Caco-2 (cell line): ENCODE measurements at regions not wholly inside any gene's neighbourhood (a gene's known extent, or its start where the extent isn't known, plus 50 kb on each side); places are given as distances from the start of the nearest gene placed in this dataset.
A peak's percentile ranks its signal among the peaks of the same experiment; 100 is the strongest.

Experiments used
- BruUV-seq: library from RNA; stranded (reverse); fragments of 400-500 nt; replicated peaks from 2 replicates; lab custom pipeline; 2021; lab: Mats Ljungman, UMichigan
- CTCF ChIA-PET: fragments of 300-600 bp; sonication (Branson Sonifier 250); formaldehyde crosslinking; loops from one replicate; lab custom pipeline; 2022; ENCODE audit warnings: antibody characterized with exemption; lab: Charles Lee
- POLR2A ChIA-PET: fragments of 300-600 bp; sonication (Branson Sonifier 250); formaldehyde crosslinking; loops from one replicate; lab custom pipeline; 2022; ENCODE audit warnings: antibody characterized with exemption; lab: Charles Lee
- DNase-seq, 2 experiments: peaks; one replicate each; pipeline versions ENCODE4 v3.0.0 to v3.0.0-alpha.2; 2020 to 2022
- H3K27me3 ChIP-seq: replicated peaks from 2 replicates; pipeline ENCODE4 v1.6.0; 2011; ENCODE audit warnings: low read length; ENCODE audit not compliant: control insufficient read depth, insufficient read depth
- H3K36me3 ChIP-seq: 2 replicates; pipeline ENCODE4 v1.5.1; 2011; ENCODE audit warnings: low read length; ENCODE audit not compliant: control insufficient read depth, insufficient read depth
- H3K4me1 ChIP-seq: fragments of 250-450 bp; sonication (Bioruptor Pico); 2 replicates; pipeline ENCODE4 v1.5.1; 2020; ENCODE audit warnings: mild to moderate bottlenecking
- H3K4me3 ChIP-seq: 2 replicates; pipeline ENCODE4 v1.5.1; 2011; ENCODE audit warnings: low read depth, mild to moderate bottlenecking, control low read depth, low read length
- H3K9me3 ChIP-seq: fragments of 250-450 bp; sonication (Bioruptor Pico); 2 replicates; pipeline ENCODE4 v1.5.1; 2020; ENCODE audit warnings: mild to moderate bottlenecking, moderate library complexity
- H3K27ac Mint-ChIP-seq: one replicate; pipeline ENCODE4 v1.8.0; 2022; ENCODE audit warnings: mixed read lengths; ENCODE audit not compliant: unreplicated experiment
- H3K27me3 Mint-ChIP-seq: one replicate; pipeline ENCODE4 v1.8.0; 2022; ENCODE audit warnings: mixed read lengths; ENCODE audit not compliant: insufficient read depth, unreplicated experiment
- H3K36me3 Mint-ChIP-seq: one replicate; pipeline ENCODE4 v1.8.0; 2022; ENCODE audit warnings: mild to moderate bottlenecking, mixed read lengths; ENCODE audit not compliant: insufficient read depth, unreplicated experiment
- H3K4me1 Mint-ChIP-seq: one replicate; pipeline ENCODE4 v1.8.0; 2022; ENCODE audit warnings: low read depth, mixed read lengths; ENCODE audit not compliant: unreplicated experiment
- H3K4me3 Mint-ChIP-seq: one replicate; pipeline ENCODE4 v1.8.0; 2022; ENCODE audit warnings: mild to moderate bottlenecking, moderate library complexity, mixed read lengths; ENCODE audit not compliant: unreplicated experiment
- H3K9me3 Mint-ChIP-seq: one replicate; pipeline ENCODE4 v1.8.0; 2022; ENCODE audit warnings: mixed read lengths; ENCODE audit not compliant: unreplicated experiment
- CTCF ChIP-seq, 2 experiments: fragments of 200-600 bp in 1 of 2; IDR thresholded peaks; 1 replicate in 1 of 2; 2 replicates in 1 of 2; pipeline versions ENCODE4 v1.5.1 to v1.8.0; 2011 to 2022; ENCODE audit warnings: antibody characterized with exemption in 1 of 2, control low read depth in 1 of 2, inconsistent platforms in 1 of 2, low read depth in 1 of 2, low read length in 1 of 2, mild to moderate bottlenecking in 1 of 2, moderate library complexity in 1 of 2; ENCODE audit not compliant: insufficient read depth in 1 of 2, severe bottlenecking in 1 of 2, unreplicated experiment in 1 of 2
- intact Hi-C: fragments of 100-400 bp; cut with micrococcal nuclease; formaldehyde crosslinking; loops from one replicate; pipeline ENCODE4 v1.10.0; 2022; ENCODE audit not compliant: unreplicated experiment

- no peaks in the 10 kb centered on the region for H3K36me3 ChIP-seq
Measured at GRCh38 chr5:30413540-30413939, 779.9 kb upstream of the CDH6 start.

GRCh38 chr5:30405821-30406220 is 787.7 kb upstream of the CDH6 start:
- BruUV-seq = no TSS peak
- Histone ChIP-seq H3K36me3 (no peaks in the 10 kb centered on the region), H3K9me3 (no peaks in the 10 kb centered on the region), H3K27me3 (no peaks in the 10 kb centered on the region), H3K4me1 (no peaks in the 10 kb centered on the region), H3K4me3 (no peak overlapping the region)
- Mint-ChIP-seq H3K36me3 (no peaks in the 10 kb centered on the region), H3K27ac (no peak overlapping the region), H3K9me3 (no peaks in the 10 kb centered on the region), H3K4me3 (no peak overlapping the region), H3K27me3 (no peaks in the 10 kb centered on the region), H3K4me1 (no peaks in the 10 kb centered on the region)
- ChIA-PET CTCF (interaction anchor here (0.6 kb wide), 1 partner anchor 366 kb away, joined by 4 read pairs; no protein-coding TSS in a partner anchor), POLR2A (no interaction called here)
- no peak for TF ChIP-seq CTCF (IDR thresholded peaks at IDR 0.05; ENCODE audit: insufficient read depth in 1 of 2, low read depth in 1 of 2, low read length in 1 of 2, severe bottlenecking in 1 of 2, unreplicated experiment in 1 of 2)
- no peak for DNase-seq
- intact Hi-C loops = no loop called here

More at GRCh38 chr5:30413540-30413939, 779.9 kb upstream of the CDH6 start:
- Mint-ChIP-seq H3K36me3 (no peaks in the 10 kb centered on the region), H3K27ac (no peak overlapping the region), H3K27me3 (peaks cover 6% of the 10 kb centered on the region), H3K4me1 (no peaks in the 10 kb centered on the region), H3K9me3 (no peaks in the 10 kb centered on the region), H3K4me3 (no peak overlapping the region)
- Histone ChIP-seq H3K27me3 (no peaks in the 10 kb centered on the region), H3K9me3 (no peaks in the 10 kb centered on the region), H3K4me3 (no peak overlapping the region), H3K4me1 (no peaks in the 10 kb centered on the region)
- ChIA-PET POLR2A (no interaction called here), CTCF (interaction anchor here (1.1 kb wide), 1 partner anchor 207 kb away, joined by 4 read pairs; no protein-coding TSS in a partner anchor)
- TF ChIP-seq CTCF (IDR thresholded peaks at IDR 0.05; ENCODE audit: insufficient read depth in 1 of 2, low read depth in 1 of 2, low read length in 1 of 2, severe bottlenecking in 1 of 2, unreplicated experiment in 1 of 2) = no peak
- intact Hi-C loops = no loop called here
- BruUV-seq = no TSS peak
- DNase-seq = no peak

- no TSS peak for BruUV-seq
- intact Hi-C loops = loop anchor here (1.0 to 5.0 kb wide), 5 partner anchors 219 to 869 kb away; no protein-coding TSS in a partner anchor
- Histone ChIP-seq H3K36me3 (no peaks in the 10 kb centered on the region), H3K4me1 (no peaks in the 10 kb centered on the region), H3K4me3 (no peak overlapping the region), H3K9me3 (no peaks in the 10 kb centered on the region), H3K27me3 (no peaks in the 10 kb centered on the region)
- Mint-ChIP-seq H3K9me3 (no peaks in the 10 kb centered on the region), H3K27me3 (no peaks in the 10 kb centered on the region), H3K4me1 (no peaks in the 10 kb centered on the region), H3K36me3 (no peaks in the 10 kb centered on the region), H3K27ac (no peak overlapping the region), H3K4me3 (no peak overlapping the region)
- peak; percentile 64 to 82 for TF ChIP-seq CTCF (IDR thresholded peaks at IDR 0.05; ENCODE audit: insufficient read depth in 1 of 2, low read depth in 1 of 2, low read length in 1 of 2, severe bottlenecking in 1 of 2, unreplicated experiment in 1 of 2)
- ChIA-PET CTCF (no interaction called here), POLR2A (no interaction called here)
- peak; percentile 69 for DNase-seq
Measured at GRCh38 chr5:30401479-30402058, 791.9 kb upstream of the CDH6 start.
